Bronchial epithelial cell (primary cell): ENCODE measurements at regions not wholly inside any gene's neighbourhood (a gene's known extent, or its start where the extent isn't known, plus 50 kb on each side); places are given as distances from the start of the nearest gene placed in this dataset.

Source experiments
- DNase-seq: peaks from one replicate; pipeline ENCODE4 v3.0.0-alpha.2; 2010; ENCODE audit warnings: low read depth
- FAIRE-seq: peaks from 2 replicates; lab custom pipeline; 2011; peaks lifted over from hg19 to GRCh38; lab: Jason Lieb, UNC
- H3K27me3 ChIP-seq: 2 replicates; pipeline ENCODE4 v1.5.1; 2011; ENCODE audit warnings: low read length; ENCODE audit not compliant: control insufficient read depth, insufficient read depth
- H3K36me3 ChIP-seq: 2 replicates; pipeline ENCODE4 v1.5.1; 2011; ENCODE audit warnings: low read length; ENCODE audit not compliant: control insufficient read depth, insufficient read depth
- H3K4me3 ChIP-seq: 2 replicates; pipeline ENCODE4 v1.5.1; 2011; ENCODE audit warnings: mild to moderate bottlenecking, low read depth, low read length, control low read depth
- CTCF ChIP-seq: IDR thresholded peaks from 2 replicates; pipeline ENCODE4 v1.5.1; 2011; ENCODE audit warnings: mild to moderate bottlenecking, moderate library complexity, low read length, control low read depth, inconsistent platforms; ENCODE audit not compliant: insufficient read depth, severe bottlenecking

- TF ChIP-seq CTCF = no peak
- H3K36me3 ChIP-seq = no peaks in the 10 kb centered on the region
- DNase-seq (peak; percentile 93), FAIRE-seq (no peak)
- H3K27me3 ChIP-seq = no peaks in the 10 kb centered on the region
- H3K4me3 ChIP-seq = no peak overlapping the region
Measured at GRCh38 chr1:82321794-82322193, 521.1 kb downstream of the ADGRL2 start.

GRCh38 chr1:82319546-82319945 is 518.8 kb downstream of the ADGRL2 start:
- Histone ChIP-seq H3K36me3 (no peaks in the 10 kb centered on the region), H3K4me3 (no peak overlapping the region), H3K27me3 (no peaks in the 10 kb centered on the region)
- FAIRE-seq (no peak), DNase-seq (peak; percentile 4)
- TF ChIP-seq CTCF = no peak

- Histone ChIP-seq H3K4me3 (no peak overlapping the region), H3K36me3 (no peaks in the 10 kb centered on the region), H3K27me3 (no peaks in the 10 kb centered on the region)
- DNase-seq (peak; percentile 59), FAIRE-seq (no peak)
- no peak for TF ChIP-seq CTCF
Measured at GRCh38 chr1:82318921-82319320, 518.2 kb downstream of the ADGRL2 start.

- Histone ChIP-seq H3K27me3 (no peaks in the 10 kb centered on the region), H3K36me3 (no peaks in the 10 kb centered on the region), H3K4me3 (no peak overlapping the region)
- FAIRE-seq = no peak
- peak; percentile 82 for DNase-seq
- no peak for TF ChIP-seq CTCF
Measured at GRCh38 chr1:82318265-82318664, 517.5 kb downstream of the ADGRL2 start.

GRCh38 chr1:82317671-82318070 is 516.9 kb downstream of the ADGRL2 start:
- DNase-seq (peak; percentile 84), FAIRE-seq (no peak)
- H3K27me3 ChIP-seq = no peaks in the 10 kb centered on the region
- no peak for TF ChIP-seq CTCF
- H3K4me3 ChIP-seq = no peak overlapping the region
- H3K36me3 ChIP-seq = no peaks in the 10 kb centered on the region

- Histone ChIP-seq H3K27me3 (no peaks in the 10 kb centered on the region), H3K4me3 (no peak overlapping the region), H3K36me3 (no peaks in the 10 kb centered on the region)
- TF ChIP-seq CTCF = no peak
- DNase-seq = no peak
- FAIRE-seq = no peak
Measured at GRCh38 chr1:82299656-82300055, 498.9 kb downstream of the ADGRL2 start.
